Keratinocyte (primary cell): ENCODE measurements at regions not wholly inside any gene's neighbourhood (a gene's known extent, or its start where the extent isn't known, plus 50 kb on each side); places are given as distances from the start of the nearest gene placed in this dataset.

Source experiments
- DNase-seq: peaks from one replicate; pipeline ENCODE4 v3.0.0-alpha.2; 2011; ENCODE audit warnings: low read depth, missing footprints, low spot score
- FAIRE-seq: peaks from 2 replicates; lab custom pipeline; 2011; peaks lifted over from hg19 to GRCh38; lab: Jason Lieb, UNC
- H2AFZ ChIP-seq: 2 replicates; pipeline ENCODE4 v1.6.0; 2012; ENCODE audit warnings: low read length, control low read depth, inconsistent platforms; ENCODE audit not compliant: control insufficient read depth
- H3K27ac ChIP-seq: 2 replicates; pipeline ENCODE4 v1.5.1; 2011; ENCODE audit warnings: low read length; ENCODE audit not compliant: control insufficient read depth, insufficient read depth
- H3K27me3 ChIP-seq: 3 replicates; pipeline ENCODE4 v1.6.0; 2011; ENCODE audit warnings: low read length; ENCODE audit not compliant: control insufficient read depth, insufficient read depth; ENCODE audit errors: extremely low read depth
- H3K36me3 ChIP-seq, 2 experiments: 2 replicates in 1 of 2; 3 replicates in 1 of 2; pipeline ENCODE4 v1.5.1; 2011; ENCODE audit warnings: low read length in 2 of 2, mild to moderate bottlenecking in 1 of 2; ENCODE audit not compliant: control insufficient read depth in 2 of 2, insufficient read depth in 2 of 2; ENCODE audit errors: extremely low read depth in 1 of 2
- H3K4me1 ChIP-seq: 3 replicates; pipeline ENCODE4 v1.5.1; 2011; ENCODE audit warnings: low read length; ENCODE audit not compliant: control insufficient read depth, insufficient read depth; ENCODE audit errors: extremely low read depth
- H3K4me2 ChIP-seq: 3 replicates; pipeline ENCODE4 v1.6.0; 2011; ENCODE audit warnings: low read depth, low read length; ENCODE audit not compliant: control insufficient read depth, insufficient read depth; ENCODE audit errors: extremely low read depth
- H3K4me3 ChIP-seq, 3 experiments: fragments of 200-600 bp in 1 of 3; sonication (generic) in 1 of 3; 2 replicates in 2 of 3; 3 replicates in 1 of 3; pipeline ENCODE4 v1.5.1; 2011 to 2016; ENCODE audit warnings: low read length in 3 of 3, mild to moderate bottlenecking in 3 of 3, control low read depth in 2 of 3, inconsistent platforms in 1 of 3, low read depth in 1 of 3, mixed read lengths in 1 of 3, mixed run types in 1 of 3, moderate library complexity in 1 of 3; ENCODE audit not compliant: control insufficient read depth in 2 of 3, insufficient read depth in 2 of 3; ENCODE audit errors: extremely low read depth in 1 of 3
- H3K79me2 ChIP-seq: 2 replicates; pipeline ENCODE4 v1.6.0; 2012; ENCODE audit warnings: low read length; ENCODE audit not compliant: control insufficient read depth, insufficient read depth
- H3K9ac ChIP-seq: 3 replicates; pipeline ENCODE4 v1.6.0; 2011; ENCODE audit warnings: low read length; ENCODE audit not compliant: control insufficient read depth, insufficient read depth; ENCODE audit errors: extremely low read depth
- H3K9me1 ChIP-seq: 3 replicates; pipeline ENCODE4 v1.6.0; 2011; ENCODE audit warnings: low read length; ENCODE audit not compliant: control insufficient read depth, insufficient read depth; ENCODE audit errors: extremely low read depth
- H3K9me3 ChIP-seq: 2 replicates; pipeline ENCODE4 v1.5.1; 2012; ENCODE audit warnings: low read depth, low read length; ENCODE audit not compliant: control insufficient read depth
- H4K20me1 ChIP-seq: 3 replicates; pipeline ENCODE4 v1.6.0; 2011; ENCODE audit warnings: low read length; ENCODE audit not compliant: control insufficient read depth, insufficient read depth; ENCODE audit errors: extremely low read depth
- EZH2 ChIP-seq: IDR thresholded peaks from one replicate; pipeline ENCODE4 v1.6.1; 2012; ENCODE audit warnings: inconsistent platforms, mild to moderate bottlenecking, low read length, moderate library complexity
- dilution Hi-C: fragments of 300-500 bp; cut with MboI; formaldehyde crosslinking; loops from one replicate; pipeline ENCODE4 v1.7.0; 2020; ENCODE audit warnings: low sequenced_read_pairs; ENCODE audit not compliant: extremely low pct_ligation_motif_present
- TF ChIP-seq, protein P1 (sequence below), 3 experiments: IDR thresholded peaks in 1 of 3; conservative IDR thresholded peaks in 1 of 3; optimal IDR thresholded peaks in 1 of 3; 2 replicates in 2 of 3; 3 replicates in 1 of 3; pipeline versions ENCODE3 to v1.5.1; 2011; ENCODE audit warnings: low read length in 3 of 3, mild to moderate bottlenecking in 3 of 3, moderate library complexity in 2 of 3, control low read depth in 1 of 3, inconsistent platforms in 1 of 3; ENCODE audit not compliant: insufficient read depth in 2 of 3; ENCODE audit errors: extremely low read depth in 1 of 3

DNA sequence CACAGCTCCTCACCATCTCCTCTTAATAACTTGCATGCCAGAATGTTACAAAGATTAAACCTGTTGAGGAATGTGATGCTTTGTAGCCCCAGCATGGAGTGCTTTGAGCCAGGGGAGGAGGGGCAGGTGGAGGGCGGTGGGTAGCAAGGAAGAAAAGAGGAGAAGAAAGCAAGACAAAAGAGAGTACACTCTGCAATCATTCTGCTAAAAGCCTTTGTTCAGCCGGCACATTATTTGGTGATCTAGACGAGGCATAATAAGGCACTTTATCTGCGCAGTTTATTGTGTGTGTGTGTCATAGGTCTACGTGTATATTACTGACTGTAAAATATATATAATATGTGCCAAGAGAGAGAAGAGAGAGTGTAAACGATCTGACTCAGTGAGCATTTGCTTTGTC lies 139.1 kb downstream of the SOX9 start:
- FAIRE-seq (no peak), DNase-seq (no peak)
- Histone ChIP-seq H3K9ac (no peak overlapping the region), H3K4me2 (no peak overlapping the region), H3K36me3 (no peaks in the 10 kb centered on the region), H2AFZ (no peak overlapping the region), H3K4me1 (no peaks in the 10 kb centered on the region), H3K9me1 (no peaks in the 10 kb centered on the region), H4K20me1 (no peaks in the 10 kb centered on the region), H3K79me2 (no peaks in the 10 kb centered on the region), H3K4me3 (no peak overlapping the region), H3K9me3 (no peaks in the 10 kb centered on the region), H3K27me3 (no peaks in the 10 kb centered on the region), H3K27ac (no peak overlapping the region)
- TF ChIP-seq, protein P1, sequence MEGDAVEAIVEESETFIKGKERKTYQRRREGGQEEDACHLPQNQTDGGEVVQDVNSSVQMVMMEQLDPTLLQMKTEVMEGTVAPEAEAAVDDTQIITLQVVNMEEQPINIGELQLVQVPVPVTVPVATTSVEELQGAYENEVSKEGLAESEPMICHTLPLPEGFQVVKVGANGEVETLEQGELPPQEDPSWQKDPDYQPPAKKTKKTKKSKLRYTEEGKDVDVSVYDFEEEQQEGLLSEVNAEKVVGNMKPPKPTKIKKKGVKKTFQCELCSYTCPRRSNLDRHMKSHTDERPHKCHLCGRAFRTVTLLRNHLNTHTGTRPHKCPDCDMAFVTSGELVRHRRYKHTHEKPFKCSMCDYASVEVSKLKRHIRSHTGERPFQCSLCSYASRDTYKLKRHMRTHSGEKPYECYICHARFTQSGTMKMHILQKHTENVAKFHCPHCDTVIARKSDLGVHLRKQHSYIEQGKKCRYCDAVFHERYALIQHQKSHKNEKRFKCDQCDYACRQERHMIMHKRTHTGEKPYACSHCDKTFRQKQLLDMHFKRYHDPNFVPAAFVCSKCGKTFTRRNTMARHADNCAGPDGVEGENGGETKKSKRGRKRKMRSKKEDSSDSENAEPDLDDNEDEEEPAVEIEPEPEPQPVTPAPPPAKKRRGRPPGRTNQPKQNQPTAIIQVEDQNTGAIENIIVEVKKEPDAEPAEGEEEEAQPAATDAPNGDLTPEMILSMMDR (optimal IDR thresholded peaks at IDR 0.05 in 1 of 3, IDR thresholded peaks at IDR 0.05 in 1 of 3, conservative IDR thresholded peaks at IDR 0.05 in 1 of 3; ENCODE audit: extremely low read depth in 1 of 3, insufficient read depth in 2 of 3, low read length in 3 of 3): no peak
- no peak for TF ChIP-seq EZH2
- dilution Hi-C loops: no loop called here

GRCh38 chr17:72262766-72263165 lies 141.9 kb downstream of the SOX9 start:
- TF ChIP-seq, protein P1 (optimal IDR thresholded peaks at IDR 0.05 in 1 of 3, IDR thresholded peaks at IDR 0.05 in 1 of 3, conservative IDR thresholded peaks at IDR 0.05 in 1 of 3; ENCODE audit: extremely low read depth in 1 of 3, insufficient read depth in 2 of 3, low read length in 3 of 3): no peak
- no peak for TF ChIP-seq EZH2
- H3K4me3 ChIP-seq: no peak overlapping the region
- H3K4me2 ChIP-seq: no peak overlapping the region
- no peaks in the 10 kb centered on the region for H4K20me1 ChIP-seq
- no peaks in the 10 kb centered on the region for H3K9me1 ChIP-seq
- H3K9ac ChIP-seq: no peak overlapping the region
- no peaks in the 10 kb centered on the region for H3K36me3 ChIP-seq
- H3K79me2 ChIP-seq: no peaks in the 10 kb centered on the region
- H3K9me3 ChIP-seq: no peaks in the 10 kb centered on the region
- FAIRE-seq (no peak), DNase-seq (no peak)
- no peak overlapping the region for H2AFZ ChIP-seq
- H3K27ac ChIP-seq: no peak overlapping the region
- peaks cover 8% of the 10 kb centered on the region for H3K4me1 ChIP-seq
- no peaks in the 10 kb centered on the region for H3K27me3 ChIP-seq
- dilution Hi-C loops: no loop called here
